Mammary epithelial cell (primary cell): ENCODE measurements at regions not wholly inside any gene's neighbourhood (a gene's known extent, or its start where the extent isn't known, plus 50 kb on each side); places are given as distances from the start of the nearest gene placed in this dataset.

Experiments used
- EZH2 ChIP-seq: IDR thresholded peaks from 2 replicates; pipeline ENCODE4 v1.6.1; 2012; ENCODE audit warnings: low read length, inconsistent platforms, borderline replicate concordance
- TF ChIP-seq, protein P1 (sequence below), 2 donors: IDR thresholded peaks in 1 of 2; conservative IDR thresholded peaks in 1 of 2; 2 replicates each; pipeline ENCODE4 v1.5.1; 2011 to 2012; ENCODE audit warnings: inconsistent platforms in 2 of 2, low read length in 2 of 2, mild to moderate bottlenecking in 2 of 2, control low read depth in 1 of 2, low read depth in 1 of 2; ENCODE audit not compliant: insufficient read depth in 1 of 2; ENCODE audit errors: extremely low read depth in 1 of 2

DNA sequence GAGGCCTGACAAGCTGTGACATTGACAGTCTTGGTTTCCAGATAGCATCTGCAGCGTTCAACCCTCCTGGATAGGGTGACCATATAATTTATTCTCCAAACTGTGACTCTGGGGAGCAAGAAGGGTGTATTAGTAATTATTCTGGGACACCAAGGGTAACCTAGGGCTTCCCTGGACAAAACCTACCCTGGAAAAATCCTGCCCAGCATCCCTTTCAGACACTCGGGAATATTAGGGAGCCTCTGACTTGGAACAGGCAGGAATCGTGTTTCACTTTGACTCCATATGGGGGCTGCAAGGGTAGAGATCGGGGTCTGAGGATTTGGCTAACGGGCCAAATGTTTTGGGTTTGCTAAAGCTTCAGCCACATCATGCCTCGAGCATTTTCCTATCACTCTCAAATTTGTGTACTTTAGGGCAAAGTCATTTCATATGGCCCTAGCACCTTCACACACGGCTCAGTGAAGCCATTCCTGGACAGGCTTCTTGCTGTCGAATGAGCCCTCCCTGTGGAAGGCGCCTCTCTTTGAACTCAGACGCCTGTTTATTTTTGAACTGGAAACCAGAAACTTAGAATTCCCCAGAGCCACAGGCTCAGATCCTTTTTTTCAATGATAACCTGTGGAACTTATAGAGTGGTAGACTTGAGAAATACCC is 129.9 kb downstream of the DDX1 start:
- TF ChIP-seq, protein P1, sequence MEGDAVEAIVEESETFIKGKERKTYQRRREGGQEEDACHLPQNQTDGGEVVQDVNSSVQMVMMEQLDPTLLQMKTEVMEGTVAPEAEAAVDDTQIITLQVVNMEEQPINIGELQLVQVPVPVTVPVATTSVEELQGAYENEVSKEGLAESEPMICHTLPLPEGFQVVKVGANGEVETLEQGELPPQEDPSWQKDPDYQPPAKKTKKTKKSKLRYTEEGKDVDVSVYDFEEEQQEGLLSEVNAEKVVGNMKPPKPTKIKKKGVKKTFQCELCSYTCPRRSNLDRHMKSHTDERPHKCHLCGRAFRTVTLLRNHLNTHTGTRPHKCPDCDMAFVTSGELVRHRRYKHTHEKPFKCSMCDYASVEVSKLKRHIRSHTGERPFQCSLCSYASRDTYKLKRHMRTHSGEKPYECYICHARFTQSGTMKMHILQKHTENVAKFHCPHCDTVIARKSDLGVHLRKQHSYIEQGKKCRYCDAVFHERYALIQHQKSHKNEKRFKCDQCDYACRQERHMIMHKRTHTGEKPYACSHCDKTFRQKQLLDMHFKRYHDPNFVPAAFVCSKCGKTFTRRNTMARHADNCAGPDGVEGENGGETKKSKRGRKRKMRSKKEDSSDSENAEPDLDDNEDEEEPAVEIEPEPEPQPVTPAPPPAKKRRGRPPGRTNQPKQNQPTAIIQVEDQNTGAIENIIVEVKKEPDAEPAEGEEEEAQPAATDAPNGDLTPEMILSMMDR (conservative IDR thresholded peaks at IDR 0.05 in 1 of 2, IDR thresholded peaks at IDR 0.05 in 1 of 2; ENCODE audit: extremely low read depth in 1 of 2, insufficient read depth in 1 of 2, low read depth in 1 of 2, low read length in 2 of 2), result no peak
- TF ChIP-seq EZH2, result no peak
